Common myeloid progenitor, CD34-positive (primary cell): ENCODE measurements at regions not wholly inside any gene's neighbourhood (a gene's known extent, or its start where the extent isn't known, plus 50 kb on each side); places are given as distances from the start of the nearest gene placed in this dataset.
"Not testable (repeated sequence)": the region's sequence is repeated elsewhere in the genome, so short reads cannot be mapped to it uniquely, and the experiment has no call there.

Experiments
- CTCF ChIA-PET: fragments of 350-600 bp; sonication (Branson Sonifier 250); formaldehyde crosslinking; loops from one replicate; lab custom pipeline; 2021; ENCODE audit warnings: antibody characterized with exemption; lab: Charles Lee
- POLR2A ChIA-PET: fragments of 350-600 bp; sonication (Branson Sonifier 250); formaldehyde crosslinking; loops from one replicate; lab custom pipeline; 2021; ENCODE audit warnings: antibody characterized with exemption; lab: Charles Lee
- DNase-seq, 3 donors: peaks; one replicate each; pipeline versions ENCODE4 v3.0.0 to v3.0.0-alpha.2; 2013
- H3K27ac ChIP-seq, 2 experiments: 1 replicate in 1 of 2; 2 replicates in 1 of 2; pipeline ENCODE4 v1.7.0; 2013; ENCODE audit warnings: inconsistent platforms in 2 of 2, low read length in 2 of 2, mild to moderate bottlenecking in 2 of 2, low read depth in 1 of 2, moderate library complexity in 1 of 2; ENCODE audit not compliant: severe bottlenecking in 2 of 2, insufficient read depth in 1 of 2, poor library complexity in 1 of 2
- H3K27me3 ChIP-seq, 5 experiments: replicated peaks in 2 of 5; 1 replicate in 3 of 5; 2 replicates in 2 of 5; pipeline versions ENCODE4 v1.6.1 to v1.7.0; 2013; ENCODE audit warnings: low read length in 4 of 5, mild to moderate bottlenecking in 2 of 5, moderate library complexity in 2 of 5, inconsistent platforms in 1 of 5; ENCODE audit not compliant: insufficient read depth in 5 of 5, control insufficient read depth in 4 of 5
- H3K36me3 ChIP-seq, 4 experiments: 1 replicate in 2 of 4; 2 replicates in 2 of 4; pipeline versions ENCODE4 v1.6.1 to v1.7.0; 2013; ENCODE audit warnings: low read length in 3 of 4, control low read depth in 1 of 4, mild to moderate bottlenecking in 1 of 4; ENCODE audit not compliant: control insufficient read depth in 4 of 4, insufficient read depth in 4 of 4
- H3K4me1 ChIP-seq, 4 experiments: 1 replicate in 3 of 4; 2 replicates in 1 of 4; pipeline versions ENCODE4 v1.6.1 to v1.7.1; 2013; ENCODE audit warnings: low read length in 3 of 4, mild to moderate bottlenecking in 3 of 4, control low read depth in 1 of 4, inconsistent platforms in 1 of 4, moderate library complexity in 1 of 4; ENCODE audit not compliant: control insufficient read depth in 4 of 4, insufficient read depth in 4 of 4; ENCODE audit errors: control extremely low read depth in 1 of 4
- H3K4me3 ChIP-seq, 7 experiments: 1 replicate in 4 of 7; 2 replicates in 3 of 7; pipeline versions ENCODE4 v1.5.1 to v1.7.0; 2013; ENCODE audit warnings: mild to moderate bottlenecking in 7 of 7, low read length in 6 of 7, moderate library complexity in 6 of 7, inconsistent platforms in 2 of 7, low read depth in 2 of 7, control low read depth in 1 of 7; ENCODE audit not compliant: insufficient read depth in 4 of 7, control insufficient read depth in 1 of 7; ENCODE audit errors: extremely low read depth in 1 of 7
- H3K9me3 ChIP-seq, 5 experiments: 1 replicate in 4 of 5; 2 replicates in 1 of 5; pipeline versions ENCODE4 v1.6.1 to v1.7.1; 2013; ENCODE audit warnings: low read length in 4 of 5, mild to moderate bottlenecking in 2 of 5, inconsistent platforms in 1 of 5, low read depth in 1 of 5, moderate library complexity in 1 of 5; ENCODE audit not compliant: control insufficient read depth in 4 of 5, insufficient read depth in 2 of 5; ENCODE audit errors: control extremely low read depth in 1 of 5
- WGBS: methylation state at CpG from one replicate; pipeline ENCODE4 v1.1.5; 2013; ENCODE audit not compliant: insufficient coverage; 5-methylcytosine and 5-hydroxymethylcytosine counted together

- H3K36me3 ChIP-seq = no peaks in the 10 kb centered on the region
- no peak overlapping the region for H3K27ac ChIP-seq
- no peaks in the 10 kb centered on the region for H3K27me3 ChIP-seq
- no peak overlapping the region for H3K4me3 ChIP-seq
- DNase-seq = peak; percentile 25 to 80 (median 60)
- 38% methylated on average over 1 of the region's 3 CpGs for WGBS
- peaks cover 0 to 2% (median 0%) of the 10 kb centered on the region in 5 experiments for H3K9me3 ChIP-seq
- POLR2A ChIA-PET = no interaction called here
- CTCF ChIA-PET = no interaction called here
- peaks cover 0 to 6% (median 2%) of the 10 kb centered on the region in 4 experiments for H3K4me1 ChIP-seq
Measured at GRCh38 chr21:18000981-18001686, 182.0 kb upstream of the C21orf91 start.

GRCh38 chr21:17998599-17998998 is 179.4 kb upstream of the C21orf91 start:
- H3K27me3 ChIP-seq, POLR2A ChIA-PET, DNase-seq, H3K4me1 ChIP-seq, H3K27ac ChIP-seq, H3K36me3 ChIP-seq, H3K4me3 ChIP-seq, CTCF ChIA-PET, H3K9me3 ChIP-seq: not testable (repeated sequence)
- WGBS = 100% methylated on average over 2 of the region's 4 CpGs

- CTCF ChIA-PET = no interaction called here
- POLR2A ChIA-PET = no interaction called here
- Histone ChIP-seq H3K36me3 (no peaks in the 10 kb centered on the region), H3K9me3 (peaks cover 0 to 3% (median 0%) of the 10 kb centered on the region in 5 experiments), H3K27me3 (no peaks in the 10 kb centered on the region), H3K4me1 (no peaks in the 10 kb centered on the region), H3K4me3 (no peak overlapping the region), H3K27ac (no peak overlapping the region)
- 100% methylated on average over 3 of the region's 3 CpGs for WGBS
- no peak for DNase-seq
Measured at GRCh38 chr21:17989780-17990179, 170.6 kb upstream of the C21orf91 start.

GRCh38 chr21:17988102-17988437 is 168.9 kb upstream of the C21orf91 start:
- POLR2A ChIA-PET = no interaction called here
- Histone ChIP-seq H3K4me3 (no peak overlapping the region), H3K9me3 (no peaks in the 10 kb centered on the region), H3K36me3 (no peaks in the 10 kb centered on the region), H3K27me3 (no peaks in the 10 kb centered on the region), H3K27ac (no peak overlapping the region), H3K4me1 (no peaks in the 10 kb centered on the region)
- DNase-seq = no peak
- CTCF ChIA-PET = interaction anchor here (0.6 kb wide), 1 partner anchor 64 kb away, joined by 3 read pairs; no protein-coding TSS in a partner anchor
- WGBS = 100% methylated on average over 1 of the region's 1 CpG

GRCh38 chr21:17987382-17988101 is 168.4 kb upstream of the C21orf91 start:
- ChIA-PET CTCF (no interaction called here), POLR2A (no interaction called here)
- no peak overlapping the region for H3K27ac ChIP-seq
- no peaks in the 10 kb centered on the region for H3K9me3 ChIP-seq
- DNase-seq = no peak
- no peaks in the 10 kb centered on the region for H3K4me1 ChIP-seq
- H3K4me3 ChIP-seq = no peak overlapping the region
- H3K27me3 ChIP-seq = no peaks in the 10 kb centered on the region
- no peaks in the 10 kb centered on the region for H3K36me3 ChIP-seq

- no peaks in the 10 kb centered on the region for H3K27me3 ChIP-seq
- H3K36me3 ChIP-seq = no peaks in the 10 kb centered on the region
- ChIA-PET CTCF (interaction anchor here (1.6 kb wide), 1 partner anchor 60 kb away, joined by 3 read pairs; no protein-coding TSS in a partner anchor), POLR2A (no interaction called here)
- no peak overlapping the region for H3K4me3 ChIP-seq
- WGBS = 100% methylated on average over 1 of the region's 4 CpGs
- peak in 1 of 3 donors; percentile 9 for DNase-seq
- no peaks in the 10 kb centered on the region for H3K4me1 ChIP-seq
- H3K27ac ChIP-seq = no peak overlapping the region
- H3K9me3 ChIP-seq = peaks cover 0 to 2% (median 0%) of the 10 kb centered on the region in 5 experiments
Measured at GRCh38 chr21:17981060-17981740, 162.0 kb upstream of the C21orf91 start.

- Histone ChIP-seq H3K4me1 (no peaks in the 10 kb centered on the region), H3K4me3 (no peak overlapping the region), H3K27me3 (no peaks in the 10 kb centered on the region), H3K9me3 (peaks cover 0 to 2% (median 0%) of the 10 kb centered on the region in 5 experiments), H3K27ac (no peak overlapping the region), H3K36me3 (no peaks in the 10 kb centered on the region)
- ChIA-PET POLR2A (no interaction called here), CTCF (interaction anchor here (1.6 kb wide), 1 partner anchor 62 kb away, joined by 3 read pairs; no protein-coding TSS in a partner anchor)
- no CpG with 5 or more reads among the region's 1 CpG for WGBS
- DNase-seq = no peak
Measured at GRCh38 chr21:17979763-17980162, 160.6 kb upstream of the C21orf91 start.
